H9 (cell line): ENCODE measurements at regions not wholly inside any gene's neighbourhood (a gene's known extent, or its start where the extent isn't known, plus 50 kb on each side); places are given as distances from the start of the nearest gene placed in this dataset.

Experiments
- DNase-seq: peaks from one replicate; pipeline ENCODE4 v3.0.0-alpha.2; 2017
- H2AFZ ChIP-seq: one replicate; pipeline ENCODE4 v1.6.1; 2013; ENCODE audit warnings: mild to moderate bottlenecking, low read length, control low read depth, moderate library complexity
- H2AK5ac ChIP-seq: 2 replicates; pipeline ENCODE4 v1.6.1; 2013; ENCODE audit warnings: low read length, control low read depth, mixed read lengths; ENCODE audit not compliant: insufficient read length
- H2BK120ac ChIP-seq: one replicate; pipeline ENCODE4 v1.6.1; 2013; ENCODE audit warnings: low read depth, mild to moderate bottlenecking, low read length, control low read depth, inconsistent platforms; ENCODE audit not compliant: poor library complexity, severe bottlenecking
- H2BK12ac ChIP-seq: 2 replicates; pipeline ENCODE4 v1.6.1; 2013; ENCODE audit warnings: low read length, control low read depth, mixed read lengths, low read depth; ENCODE audit not compliant: insufficient read length
- H2BK15ac ChIP-seq: 2 replicates; pipeline ENCODE4 v1.6.1; 2013; ENCODE audit warnings: low read depth, low read length, control low read depth
- H2BK20ac ChIP-seq: one replicate; pipeline ENCODE4 v1.6.1; 2013; ENCODE audit warnings: low read depth, mild to moderate bottlenecking, low read length, control low read depth, inconsistent platforms; ENCODE audit not compliant: poor library complexity, severe bottlenecking
- H2BK5ac ChIP-seq: 2 replicates; pipeline ENCODE4 v1.6.1; 2013; ENCODE audit warnings: low read length, control low read depth, mixed read lengths; ENCODE audit not compliant: insufficient read length
- H3K14ac ChIP-seq: 2 replicates; pipeline ENCODE4 v1.6.1; 2013; ENCODE audit warnings: low read length, control low read depth; ENCODE audit not compliant: insufficient read depth
- H3K18ac ChIP-seq: 2 replicates; pipeline ENCODE4 v1.6.1; 2013; ENCODE audit warnings: low read depth, mild to moderate bottlenecking, mixed read lengths, low read length, control low read depth; ENCODE audit not compliant: insufficient read length
- H3K23ac ChIP-seq: 2 replicates; pipeline ENCODE4 v1.6.1; 2013; ENCODE audit warnings: low read length, control low read depth, mixed read lengths, low read depth; ENCODE audit not compliant: insufficient read length
- H3K23me2 ChIP-seq: 2 replicates; pipeline ENCODE4 v1.6.1; 2013; ENCODE audit warnings: low read depth, mild to moderate bottlenecking, mixed read lengths, low read length, control low read depth; ENCODE audit not compliant: insufficient read length, poor library complexity, severe bottlenecking
- H3K27ac ChIP-seq: 2 replicates; pipeline ENCODE4 v1.5.1; 2013; ENCODE audit warnings: low read length, control low read depth, mixed read lengths, low read depth; ENCODE audit not compliant: insufficient read length
- H3K27me3 ChIP-seq: 2 replicates; pipeline ENCODE4 v1.6.1; 2013; ENCODE audit warnings: low read length, control low read depth, inconsistent platforms; ENCODE audit not compliant: insufficient read depth
- H3K4ac ChIP-seq: 2 replicates; pipeline ENCODE4 v1.6.1; 2013; ENCODE audit warnings: low read depth, mild to moderate bottlenecking, control low read depth, inconsistent platforms, low read length, moderate library complexity
- H3K4me1 ChIP-seq: 2 replicates; pipeline ENCODE4 v1.6.1; 2013; ENCODE audit warnings: low read length, control low read depth, inconsistent platforms; ENCODE audit not compliant: insufficient read depth
- H3K4me2 ChIP-seq: 2 replicates; pipeline ENCODE4 v1.6.1; 2013; ENCODE audit warnings: low read length, control low read depth, mixed read lengths; ENCODE audit not compliant: insufficient read length, insufficient read depth
- H3K56ac ChIP-seq: 2 replicates; pipeline ENCODE4 v1.6.1; 2013; ENCODE audit warnings: low read depth, mild to moderate bottlenecking, mixed read lengths, low read length, control low read depth; ENCODE audit not compliant: insufficient read length
- H3K79me1 ChIP-seq: 2 replicates; pipeline ENCODE4 v1.6.1; 2013; ENCODE audit warnings: low read depth, mild to moderate bottlenecking, moderate library complexity, low read length, control low read depth, inconsistent platforms; ENCODE audit not compliant: insufficient read depth, poor library complexity, severe bottlenecking
- H3K79me2 ChIP-seq: 2 replicates; pipeline ENCODE4 v1.6.1; 2013; ENCODE audit warnings: low read length, control low read depth, inconsistent platforms; ENCODE audit not compliant: insufficient read depth
- H3K9ac ChIP-seq: 2 replicates; pipeline ENCODE4 v1.6.1; 2013; ENCODE audit warnings: low read length, control low read depth, mixed read lengths; ENCODE audit not compliant: insufficient read length; ENCODE audit errors: extremely low read depth
- H3K9me3 ChIP-seq: one replicate; pipeline ENCODE4 v1.6.1; 2013; ENCODE audit warnings: low read depth, low read length, inconsistent platforms; ENCODE audit not compliant: control insufficient read depth
- H3T11ph ChIP-seq: one replicate; pipeline ENCODE4 v1.6.1; 2013; ENCODE audit warnings: mild to moderate bottlenecking, low read length, control low read depth, inconsistent platforms
- H4K20me1 ChIP-seq: one replicate; pipeline ENCODE4 v1.6.1; 2013; ENCODE audit not compliant: control insufficient read depth, insufficient read length, insufficient read depth
- H4K5ac ChIP-seq: 2 replicates; pipeline ENCODE4 v1.6.1; 2013; ENCODE audit warnings: low read depth, mild to moderate bottlenecking, mixed read lengths, low read length, control low read depth; ENCODE audit not compliant: insufficient read length
- H4K8ac ChIP-seq: replicated peaks from 2 replicates; pipeline ENCODE4 v1.6.1; 2013; ENCODE audit warnings: low read length, control low read depth, mixed read lengths, low read depth; ENCODE audit not compliant: insufficient read length
- H4K91ac ChIP-seq: 2 replicates; pipeline ENCODE4 v1.6.1; 2013; ENCODE audit warnings: low read depth, mild to moderate bottlenecking, moderate library complexity, mixed read lengths, low read length, control low read depth; ENCODE audit not compliant: insufficient read length
- H3K27ac Mint-ChIP-seq, 3 experiments: 2 replicates in 2 of 3; 3 replicates in 1 of 3; pipeline ENCODE4 v1.8.0; 2020 to 2021; ENCODE audit warnings: mixed read lengths in 3 of 3, mild to moderate bottlenecking in 1 of 3, moderate library complexity in 1 of 3
- H3K27me3 Mint-ChIP-seq: 2 replicates; pipeline ENCODE4 v1.8.0; 2021; ENCODE audit warnings: low read depth, mild to moderate bottlenecking, moderate library complexity, mixed read lengths
- H3K36me3 Mint-ChIP-seq, 3 experiments: 2 replicates in 2 of 3; 3 replicates in 1 of 3; pipeline ENCODE4 v1.8.0; 2020 to 2021; ENCODE audit warnings: low read depth in 3 of 3, mixed read lengths in 3 of 3; ENCODE audit not compliant: insufficient read depth in 1 of 3
- H3K4me1 Mint-ChIP-seq, 2 experiments: 2 replicates each; pipeline ENCODE4 v1.8.0; 2020; ENCODE audit warnings: mixed read lengths in 2 of 2
- H3K4me3 Mint-ChIP-seq, 2 experiments: 2 replicates in 1 of 2; 3 replicates in 1 of 2; pipeline ENCODE4 v1.8.0; 2020 to 2021; ENCODE audit warnings: mild to moderate bottlenecking in 2 of 2, mixed read lengths in 2 of 2, moderate library complexity in 1 of 2
- H3K9me3 Mint-ChIP-seq, 2 experiments: 2 replicates in 1 of 2; 3 replicates in 1 of 2; pipeline ENCODE4 v1.8.0; 2020; ENCODE audit warnings: mild to moderate bottlenecking in 2 of 2, mixed read lengths in 2 of 2, moderate library complexity in 1 of 2
- CTCF ChIP-seq: fragments of 200-600 bp; sonication (generic); conservative IDR thresholded peaks from 3 replicates; pipeline ENCODE4 v1.8.0; 2021; ENCODE audit warnings: antibody characterized with exemption, mild to moderate bottlenecking
- WGBS: extraction: QIAGEN DNeasy Blood & Tissue Kit; methylation state at CpG from one replicate; pipeline ENCODE4 v1.1.7; 2013; ENCODE audit warnings: missing lambda C conversion rate, low lambda C conversion rate, mixed read lengths; ENCODE audit not compliant: insufficient read length; ENCODE audit errors: extremely low coverage; 5-methylcytosine and 5-hydroxymethylcytosine counted together

DNA sequence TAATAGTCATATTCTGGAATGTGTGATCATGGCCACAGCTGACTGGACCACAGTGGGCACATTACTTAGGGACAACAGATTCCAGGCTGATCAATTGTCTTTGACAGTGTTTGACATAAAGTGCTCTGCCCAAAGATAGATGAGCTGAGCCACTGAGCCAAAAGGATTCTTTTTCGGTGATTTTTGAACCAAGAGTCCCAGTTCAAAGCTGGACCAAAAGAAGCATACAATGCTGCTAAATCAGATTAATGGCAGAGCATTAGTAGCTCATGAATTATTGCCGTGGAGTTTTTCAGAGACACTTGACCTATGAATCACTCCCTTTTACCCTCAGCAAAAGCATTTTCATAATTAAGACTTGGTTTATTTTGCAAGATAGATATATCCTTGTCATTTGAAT lies 160.6 kb downstream of the IZUMO3 start:
- Histone ChIP-seq H2BK15ac (no peak overlapping the region), H4K8ac (no peak overlapping the region), H3K27ac (no peak overlapping the region), H3K4me1 (0 out of 2 replicates have a peak, but pooled peaks cover 4% of the 10 kb centered on the region), H4K5ac (no peak overlapping the region), H2AK5ac (no peak overlapping the region), H3K79me2 (no peaks in the 10 kb centered on the region), H3K9ac (no peak overlapping the region), H3K27me3 (no peaks in the 10 kb centered on the region), H2BK20ac (no peak overlapping the region), H3K4me2 (no peak overlapping the region), H3K79me1 (no peaks in the 10 kb centered on the region), H2BK5ac (no peak overlapping the region), H2AFZ (no peak overlapping the region), H2BK120ac (no peak overlapping the region), H3K4ac (no peak overlapping the region), H4K91ac (no peak overlapping the region), H2BK12ac (no peak overlapping the region), H3K9me3 (no peaks in the 10 kb centered on the region), H4K20me1 (no peaks in the 10 kb centered on the region), H3K23ac (no peak overlapping the region), H3T11ph (no peak overlapping the region), H3K56ac (no peak overlapping the region), H3K18ac (no peak overlapping the region), H3K14ac (no peak overlapping the region), H3K23me2 (no peaks in the 10 kb centered on the region)
- Mint-ChIP-seq H3K4me3 (no peak overlapping the region), H3K27me3 (no peaks in the 10 kb centered on the region), H3K36me3 (no peaks in the 10 kb centered on the region; a peak in 3 of 7 replicates), H3K4me1 (peaks cover 12 to 13% of the 10 kb centered on the region in 2 experiments), H3K9me3 (peaks cover 0 to 6% of the 10 kb centered on the region in 2 experiments; a peak in 2 of 5 replicates), H3K27ac (no peak overlapping the region)
- WGBS, result no CpG with 5 or more reads among the region's 2 CpGs
- no peak for TF ChIP-seq CTCF
- DNase-seq, result no peak
